Esophagus (tissue), 2 donors: ENCODE measurements at regions not wholly inside any gene's neighbourhood (a gene's known extent, or its start where the extent isn't known, plus 50 kb on each side); places are given as distances from the start of the nearest gene placed in this dataset.
"Not testable (repeated sequence)": the region's sequence is repeated elsewhere in the genome, so short reads cannot be mapped to it uniquely, and the experiment has no call there.

Source experiments
- H3K27ac ChIP-seq, 2 donors: one replicate each; pipeline ENCODE4 v1.5.1; 2013; ENCODE audit warnings: low read depth in 2 of 2, mild to moderate bottlenecking in 2 of 2, inconsistent platforms in 1 of 2, low read length in 1 of 2, moderate library complexity in 1 of 2
- H3K27me3 ChIP-seq, 2 donors: one replicate each; pipeline ENCODE4 v1.6.1; 2013; ENCODE audit warnings: low read length in 2 of 2, control low read depth in 1 of 2, mild to moderate bottlenecking in 1 of 2; ENCODE audit not compliant: insufficient read depth in 2 of 2, control insufficient read depth in 1 of 2
- H3K36me3 ChIP-seq, 2 donors: one replicate each; pipeline ENCODE4 v1.6.1; 2013; ENCODE audit warnings: low read length in 1 of 2; ENCODE audit not compliant: control insufficient read depth in 2 of 2, insufficient read depth in 2 of 2
- H3K4me1 ChIP-seq, 2 donors: one replicate each; pipeline ENCODE4 v1.6.1; 2013; ENCODE audit warnings: low read length in 1 of 2; ENCODE audit not compliant: control insufficient read depth in 2 of 2, insufficient read depth in 2 of 2
- H3K4me3 ChIP-seq, 2 donors: one replicate each; pipeline ENCODE4 v1.5.1; 2013; ENCODE audit warnings: low read length in 2 of 2, mild to moderate bottlenecking in 2 of 2, low read depth in 1 of 2, moderate library complexity in 1 of 2
- H3K9me3 ChIP-seq, 2 donors: one replicate each; pipeline ENCODE4 v1.6.1; 2013; ENCODE audit warnings: mild to moderate bottlenecking in 2 of 2, low read depth in 1 of 2, low read length in 1 of 2, moderate library complexity in 1 of 2; ENCODE audit not compliant: control insufficient read depth in 2 of 2, insufficient read depth in 1 of 2
- WGBS, 2 donors: extraction: QIAGEN DNeasy Blood & Tissue Kit; methylation state at CpG; one replicate each; pipeline ENCODE4 v1.1.7; 2013; 5-methylcytosine and 5-hydroxymethylcytosine counted together
- donor health status: healthy with polysubstance abuse.
- donor health status: Bipolar disorder and iron deficiency.

GRCh38 chr3:139225548-139225947, 118.3 kb upstream of the MRPS22 start:
- Histone ChIP-seq H3K36me3 (no peaks in the 10 kb centered on the region), H3K27me3 (no peaks in the 10 kb centered on the region), H3K27ac (no peak overlapping the region), H3K4me3 (no peak overlapping the region), H3K4me1 (no peaks in the 10 kb centered on the region), H3K9me3 (no peaks in the 10 kb centered on the region)
- 67 to 76% methylated on average over 4 of the region's 4 CpGs for WGBS, 2 donors

- Histone ChIP-seq H3K27ac (no peak overlapping the region), H3K4me3 (no peak overlapping the region), H3K36me3 (no peaks in the 10 kb centered on the region), H3K9me3 (no peaks in the 10 kb centered on the region), H3K4me1 (no peaks in the 10 kb centered on the region), H3K27me3 (no peaks in the 10 kb centered on the region)
- WGBS, 2 donors = 38 to 48% methylated on average over 3 of the region's 3 CpGs
Measured at GRCh38 chr3:139226731-139227130, 117.1 kb upstream of the MRPS22 start.

- Histone ChIP-seq H3K4me3 (no peak overlapping the region), H3K27me3 (no peaks in the 10 kb centered on the region), H3K4me1 (no peaks in the 10 kb centered on the region), H3K36me3 (no peaks in the 10 kb centered on the region), H3K9me3 (no peaks in the 10 kb centered on the region), H3K27ac (no peak overlapping the region)
- 17 to 30% methylated on average over 1 of the region's 1 CpG for WGBS, 2 donors
Measured at GRCh38 chr3:139227165-139227564, 116.7 kb upstream of the MRPS22 start.

GRCh38 chr3:139227827-139228226, 116.0 kb upstream of the MRPS22 start:
- H3K27ac ChIP-seq = no peak overlapping the region
- H3K4me1 ChIP-seq = no peaks in the 10 kb centered on the region
- H3K4me3 ChIP-seq = no peak overlapping the region
- no peaks in the 10 kb centered on the region for H3K36me3 ChIP-seq
- 58 to 66% methylated on average over 4 of the region's 4 CpGs for WGBS, 2 donors
- no peaks in the 10 kb centered on the region for H3K9me3 ChIP-seq
- H3K27me3 ChIP-seq = no peaks in the 10 kb centered on the region

DNA sequence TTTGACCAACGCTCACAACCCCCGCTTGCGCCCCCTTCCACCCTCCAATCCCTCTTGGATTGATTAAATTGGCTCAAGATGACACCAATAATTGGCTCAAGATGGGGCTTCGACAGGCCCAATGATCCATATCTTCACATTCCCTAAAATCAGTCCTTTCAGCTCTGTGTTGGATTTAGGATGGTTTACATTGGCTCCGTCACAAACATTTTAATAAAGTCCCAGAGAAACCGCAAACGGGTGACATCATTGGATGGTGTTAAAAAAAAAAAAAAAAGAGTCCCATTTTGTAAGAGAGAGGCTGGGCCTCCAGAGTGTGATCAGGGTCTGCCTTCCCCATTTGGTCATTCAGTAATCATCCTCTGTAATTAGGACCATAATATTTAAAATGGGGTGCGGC, 113.4 kb upstream of the MRPS22 start:
- Histone ChIP-seq H3K4me1 (peaks cover 2 to 8% of the 10 kb centered on the region in 2 donors), H3K9me3 (no peaks in the 10 kb centered on the region), H3K27me3 (no peaks in the 10 kb centered on the region), H3K36me3 (no peaks in the 10 kb centered on the region), H3K4me3 (no peak overlapping the region), H3K27ac (no peak overlapping the region)
- 80 to 90% methylated on average over 8 of the region's 8 CpGs for WGBS, 2 donors

DNA sequence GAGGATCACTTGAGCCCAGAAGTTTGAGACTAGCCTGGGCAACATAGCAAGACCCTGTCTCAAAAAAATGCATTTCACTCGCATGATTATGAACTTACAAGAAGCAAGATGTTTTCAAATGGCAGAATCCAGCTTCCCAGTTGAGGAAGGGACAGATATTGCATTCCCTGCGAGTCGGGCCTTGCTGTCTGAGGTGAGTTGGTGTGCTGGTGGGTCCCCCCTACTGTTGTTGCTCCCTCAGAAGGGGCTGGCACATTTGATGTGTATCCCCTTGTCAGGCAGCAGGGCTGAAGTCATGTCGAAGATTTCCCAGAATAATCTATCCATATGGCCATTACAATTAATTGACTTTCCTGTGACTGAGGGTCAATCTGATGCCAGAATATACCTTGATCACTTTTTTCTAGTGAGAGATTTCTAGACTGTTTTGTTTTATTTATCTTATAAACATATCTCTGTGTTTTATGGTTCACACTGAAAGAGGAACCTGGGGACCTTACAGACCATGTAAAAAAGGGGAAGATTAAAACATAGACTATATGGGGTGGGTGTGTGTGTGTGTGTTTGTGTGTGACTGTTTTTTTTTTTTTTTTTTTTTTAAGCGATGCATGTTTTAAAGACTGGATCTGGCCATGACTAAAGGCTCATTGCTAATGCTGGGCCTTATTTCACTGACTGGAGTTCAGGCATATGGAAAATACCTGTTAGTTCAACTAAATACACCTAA, 112.1 kb upstream of the MRPS22 start:
- Histone ChIP-seq H3K9me3 (no peaks in the 10 kb centered on the region), H3K36me3 (no peaks in the 10 kb centered on the region), H3K4me3 (no peak overlapping the region), H3K27ac (no peak overlapping the region), H3K4me1 (peaks cover 2 to 8% of the 10 kb centered on the region in 2 donors), H3K27me3 (no peaks in the 10 kb centered on the region)
- WGBS, 2 donors = 86 to 88% methylated on average over 5 of the region's 5 CpGs

DNA sequence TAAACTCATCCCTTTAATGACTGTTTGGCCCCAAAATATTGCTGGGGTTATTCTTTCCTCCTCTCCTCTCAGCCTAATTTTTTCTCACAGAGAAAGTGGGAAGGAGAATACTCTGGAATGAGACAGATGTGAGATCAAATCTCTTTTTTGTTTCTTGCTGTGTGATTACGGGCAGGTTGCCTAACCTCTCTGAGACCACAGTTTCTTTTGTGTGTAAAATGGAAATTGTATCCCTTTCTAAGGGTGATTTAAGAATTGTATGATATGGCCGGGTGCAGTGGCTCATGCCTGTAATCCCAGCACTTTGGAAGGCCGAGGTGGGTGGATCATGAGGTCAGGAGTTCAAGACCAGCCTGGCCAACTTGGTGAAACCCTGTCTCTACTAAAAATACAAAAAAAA, 111.5 kb upstream of the MRPS22 start:
- H3K27me3 ChIP-seq, H3K4me3 ChIP-seq, H3K27ac ChIP-seq, H3K9me3 ChIP-seq, H3K4me1 ChIP-seq, H3K36me3 ChIP-seq: not testable (repeated sequence)
- 90 to 91% methylated on average over 3 of the region's 3 CpGs for WGBS, 2 donors

DNA sequence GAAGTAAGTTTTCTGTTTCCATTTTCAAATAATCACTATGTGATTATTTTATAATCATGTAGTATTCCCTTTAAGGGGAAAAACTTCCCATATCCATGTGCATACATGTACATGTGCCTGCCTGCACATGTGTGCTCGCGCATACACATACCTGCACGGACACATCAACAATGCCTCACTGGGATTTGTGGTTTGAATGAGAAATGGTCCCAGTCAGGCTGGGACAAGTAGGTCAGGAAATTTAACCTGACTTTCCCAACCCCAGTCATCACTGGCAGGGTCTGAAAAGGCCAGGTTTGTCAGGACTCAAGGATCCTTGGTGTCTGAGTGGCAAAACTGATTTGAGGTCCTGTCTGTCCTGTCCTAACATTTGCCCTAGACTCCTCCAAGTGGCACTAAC, 109.3 kb upstream of the MRPS22 start:
- 43 to 64% methylated on average over 3 of the region's 3 CpGs for WGBS, 2 donors
- Histone ChIP-seq H3K27me3 (no peaks in the 10 kb centered on the region), H3K36me3 (no peaks in the 10 kb centered on the region), H3K4me3 (no peak overlapping the region), H3K4me1 (peaks cover 2 to 8% of the 10 kb centered on the region in 2 donors), H3K9me3 (no peaks in the 10 kb centered on the region), H3K27ac (no peak overlapping the region)

- Histone ChIP-seq H3K4me3 (no peak overlapping the region), H3K4me1 (peaks cover 2 to 8% of the 10 kb centered on the region in 2 donors), H3K9me3 (no peaks in the 10 kb centered on the region), H3K27me3 (no peaks in the 10 kb centered on the region), H3K36me3 (no peaks in the 10 kb centered on the region), H3K27ac (no peak overlapping the region)
- 82 to 85% methylated on average over 1 of the region's 1 CpG for WGBS, 2 donors
Measured at GRCh38 chr3:139235192-139235591, 108.6 kb upstream of the MRPS22 start.

DNA sequence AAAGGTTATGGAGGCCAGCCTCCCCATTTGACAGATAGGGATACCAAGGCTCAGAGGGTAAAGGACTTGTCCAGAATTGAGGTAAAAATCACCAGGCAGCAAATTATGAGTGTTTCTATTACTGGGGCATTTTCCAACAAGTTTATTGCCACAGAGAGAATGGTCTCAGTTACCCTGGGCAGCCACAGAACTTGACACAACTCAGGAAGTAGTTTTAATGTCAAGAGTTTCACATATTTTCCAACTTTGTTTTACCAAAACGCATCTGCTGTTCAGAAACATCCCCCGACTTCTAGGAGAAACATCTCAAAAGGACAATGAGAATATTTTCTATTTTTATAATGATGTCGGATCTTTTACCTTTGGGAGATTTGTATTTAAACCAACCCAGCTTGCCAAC, 107.5 kb upstream of the MRPS22 start:
- peaks cover 2 to 8% of the 10 kb centered on the region in 2 donors for H3K4me1 ChIP-seq
- H3K9me3 ChIP-seq = no peaks in the 10 kb centered on the region
- H3K36me3 ChIP-seq = no peaks in the 10 kb centered on the region
- 76 to 79% methylated on average over 3 of the region's 3 CpGs for WGBS, 2 donors
- H3K27me3 ChIP-seq = no peaks in the 10 kb centered on the region
- H3K27ac ChIP-seq = no peak overlapping the region
- H3K4me3 ChIP-seq = no peak overlapping the region
